ENCODE measurements at regions not wholly inside any gene's neighbourhood (a gene's known extent, or its start where the extent isn't known, plus 50 kb on each side); places are given as distances from the start of the nearest gene placed in this dataset.
A peak's percentile ranks its signal among the peaks of the same experiment; 100 is the strongest.

DNA sequence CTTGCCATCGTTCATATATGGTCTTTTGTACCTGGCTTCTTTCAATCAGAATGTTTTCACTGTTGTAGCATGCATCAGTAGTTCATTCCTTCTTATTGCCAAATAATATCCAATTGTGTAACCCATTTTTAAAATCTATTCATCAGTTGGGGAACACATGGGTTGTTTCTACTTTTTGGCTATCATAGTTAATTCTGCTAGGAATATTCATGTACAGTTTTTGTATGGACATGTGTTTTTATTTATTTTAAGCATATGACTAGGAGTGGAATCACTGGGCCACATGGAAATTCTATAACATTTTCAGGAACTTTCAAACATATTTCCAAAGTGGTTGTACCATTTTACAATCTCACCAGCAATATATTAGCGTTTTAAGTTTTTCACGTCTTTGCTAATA, 151.9 kb upstream of the PRNP start:
- Histone ChIP-seq H3K4me3 (no peak overlapping the region), H3K27ac (no peak overlapping the region), H3K4me1 (no peaks in the 10 kb centered on the region), H3K9me3 (no peaks in the 10 kb centered on the region), H3K4me2 (no peak overlapping the region)
- POLR2A ChIA-PET = no interaction called here
- TF ChIP-seq ESRRA (IDR thresholded peaks at IDR 0.05; ENCODE audit: borderline replicate concordance, low read length) = no peak
- no peak for TF ChIP-seq KDM1A (IDR thresholded peaks at IDR 0.05; ENCODE audit: low read depth)
- TF ChIP-seq HOXB5 (CRISPR knock-in tag; IDR thresholded peaks at IDR 0.05) = no peak
- TF ChIP-seq, protein P1, sequence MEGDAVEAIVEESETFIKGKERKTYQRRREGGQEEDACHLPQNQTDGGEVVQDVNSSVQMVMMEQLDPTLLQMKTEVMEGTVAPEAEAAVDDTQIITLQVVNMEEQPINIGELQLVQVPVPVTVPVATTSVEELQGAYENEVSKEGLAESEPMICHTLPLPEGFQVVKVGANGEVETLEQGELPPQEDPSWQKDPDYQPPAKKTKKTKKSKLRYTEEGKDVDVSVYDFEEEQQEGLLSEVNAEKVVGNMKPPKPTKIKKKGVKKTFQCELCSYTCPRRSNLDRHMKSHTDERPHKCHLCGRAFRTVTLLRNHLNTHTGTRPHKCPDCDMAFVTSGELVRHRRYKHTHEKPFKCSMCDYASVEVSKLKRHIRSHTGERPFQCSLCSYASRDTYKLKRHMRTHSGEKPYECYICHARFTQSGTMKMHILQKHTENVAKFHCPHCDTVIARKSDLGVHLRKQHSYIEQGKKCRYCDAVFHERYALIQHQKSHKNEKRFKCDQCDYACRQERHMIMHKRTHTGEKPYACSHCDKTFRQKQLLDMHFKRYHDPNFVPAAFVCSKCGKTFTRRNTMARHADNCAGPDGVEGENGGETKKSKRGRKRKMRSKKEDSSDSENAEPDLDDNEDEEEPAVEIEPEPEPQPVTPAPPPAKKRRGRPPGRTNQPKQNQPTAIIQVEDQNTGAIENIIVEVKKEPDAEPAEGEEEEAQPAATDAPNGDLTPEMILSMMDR (IDR thresholded peaks at IDR 0.05) = no peak
- TF ChIP-seq ZNF302 (CRISPR knock-in tag; IDR thresholded peaks at IDR 0.05) = no peak
- no peak for TF ChIP-seq CBX8 (IDR thresholded peaks at IDR 0.05)
- TF ChIP-seq FOSL2 (IDR thresholded peaks at IDR 0.05) = no peak
- no peak for TF ChIP-seq FOSL2 (CRISPR knock-in tag; IDR thresholded peaks at IDR 0.05)
- no peak for TF ChIP-seq GATA3 (IDR thresholded peaks at IDR 0.05; ENCODE audit: borderline replicate concordance)
- no peak for TF ChIP-seq EHF (CRISPR knock-in tag; IDR thresholded peaks at IDR 0.05)
- TF ChIP-seq NFE2L2 (conservative IDR thresholded peaks at IDR 0.05; ENCODE audit: low read length) = no peak
- no peak for TF ChIP-seq SREBF2 (IDR thresholded peaks at IDR 0.05)
- no peak for TF ChIP-seq JUN (IDR thresholded peaks at IDR 0.05)
- no peak for TF ChIP-seq RFX5 (IDR thresholded peaks at IDR 0.05)
- TF ChIP-seq, protein P2, sequence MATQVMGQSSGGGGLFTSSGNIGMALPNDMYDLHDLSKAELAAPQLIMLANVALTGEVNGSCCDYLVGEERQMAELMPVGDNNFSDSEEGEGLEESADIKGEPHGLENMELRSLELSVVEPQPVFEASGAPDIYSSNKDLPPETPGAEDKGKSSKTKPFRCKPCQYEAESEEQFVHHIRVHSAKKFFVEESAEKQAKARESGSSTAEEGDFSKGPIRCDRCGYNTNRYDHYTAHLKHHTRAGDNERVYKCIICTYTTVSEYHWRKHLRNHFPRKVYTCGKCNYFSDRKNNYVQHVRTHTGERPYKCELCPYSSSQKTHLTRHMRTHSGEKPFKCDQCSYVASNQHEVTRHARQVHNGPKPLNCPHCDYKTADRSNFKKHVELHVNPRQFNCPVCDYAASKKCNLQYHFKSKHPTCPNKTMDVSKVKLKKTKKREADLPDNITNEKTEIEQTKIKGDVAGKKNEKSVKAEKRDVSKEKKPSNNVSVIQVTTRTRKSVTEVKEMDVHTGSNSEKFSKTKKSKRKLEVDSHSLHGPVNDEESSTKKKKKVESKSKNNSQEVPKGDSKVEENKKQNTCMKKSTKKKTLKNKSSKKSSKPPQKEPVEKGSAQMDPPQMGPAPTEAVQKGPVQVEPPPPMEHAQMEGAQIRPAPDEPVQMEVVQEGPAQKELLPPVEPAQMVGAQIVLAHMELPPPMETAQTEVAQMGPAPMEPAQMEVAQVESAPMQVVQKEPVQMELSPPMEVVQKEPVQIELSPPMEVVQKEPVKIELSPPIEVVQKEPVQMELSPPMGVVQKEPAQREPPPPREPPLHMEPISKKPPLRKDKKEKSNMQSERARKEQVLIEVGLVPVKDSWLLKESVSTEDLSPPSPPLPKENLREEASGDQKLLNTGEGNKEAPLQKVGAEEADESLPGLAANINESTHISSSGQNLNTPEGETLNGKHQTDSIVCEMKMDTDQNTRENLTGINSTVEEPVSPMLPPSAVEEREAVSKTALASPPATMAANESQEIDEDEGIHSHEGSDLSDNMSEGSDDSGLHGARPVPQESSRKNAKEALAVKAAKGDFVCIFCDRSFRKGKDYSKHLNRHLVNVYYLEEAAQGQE (IDR thresholded peaks at IDR 0.05) = no peak
- TF ChIP-seq, protein P3, sequence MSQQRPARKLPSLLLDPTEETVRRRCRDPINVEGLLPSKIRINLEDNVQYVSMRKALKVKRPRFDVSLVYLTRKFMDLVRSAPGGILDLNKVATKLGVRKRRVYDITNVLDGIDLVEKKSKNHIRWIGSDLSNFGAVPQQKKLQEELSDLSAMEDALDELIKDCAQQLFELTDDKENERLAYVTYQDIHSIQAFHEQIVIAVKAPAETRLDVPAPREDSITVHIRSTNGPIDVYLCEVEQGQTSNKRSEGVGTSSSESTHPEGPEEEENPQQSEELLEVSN (IDR thresholded peaks at IDR 0.05; ENCODE audit: borderline replicate concordance, low read depth) = no peak
- no peak for TF ChIP-seq POLR2AphosphoS2 (conservative IDR thresholded peaks at IDR 0.05; ENCODE audit: low read length)
- no peak for TF ChIP-seq FOSB (CRISPR knock-in tag; IDR thresholded peaks at IDR 0.05)
- TF ChIP-seq MAFK (IDR thresholded peaks at IDR 0.05; ENCODE audit: partially characterized antibody) = no peak
- TF ChIP-seq, protein P4, sequence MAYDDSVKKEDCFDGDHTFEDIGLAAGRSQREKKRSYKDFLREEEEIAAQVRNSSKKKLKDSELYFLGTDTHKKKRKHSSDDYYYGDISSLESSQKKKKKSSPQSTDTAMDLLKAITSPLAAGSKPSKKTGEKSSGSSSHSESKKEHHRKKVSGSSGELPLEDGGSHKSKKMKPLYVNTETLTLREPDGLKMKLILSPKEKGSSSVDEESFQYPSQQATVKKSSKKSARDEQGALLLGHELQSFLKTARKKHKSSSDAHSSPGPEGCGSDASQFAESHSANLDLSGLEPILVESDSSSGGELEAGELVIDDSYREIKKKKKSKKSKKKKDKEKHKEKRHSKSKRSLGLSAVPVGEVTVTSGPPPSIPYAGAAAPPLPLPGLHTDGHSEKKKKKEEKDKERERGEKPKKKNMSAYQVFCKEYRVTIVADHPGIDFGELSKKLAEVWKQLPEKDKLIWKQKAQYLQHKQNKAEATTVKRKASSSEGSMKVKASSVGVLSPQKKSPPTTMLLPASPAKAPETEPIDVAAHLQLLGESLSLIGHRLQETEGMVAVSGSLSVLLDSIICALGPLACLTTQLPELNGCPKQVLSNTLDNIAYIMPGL (CRISPR knock-in tag; IDR thresholded peaks at IDR 0.05; ENCODE audit: borderline replicate concordance) = no peak
- FAIRE-seq (peak; percentile 81), DNase-seq (ENCODE audit: low read depth in 1 of 2, low spot score in 1 of 2) (no peak), ATAC-seq (no peak)
- CTCF ChIA-PET = no interaction called here
- WGBS (ENCODE audit: missing lambda C conversion rate) = 73% methylated on average over 3 of the region's 3 CpGs

Data from A549 (cell line).